H1 (cell line): ENCODE measurements at regions not wholly inside any gene's neighbourhood (a gene's known extent, or its start where the extent isn't known, plus 50 kb on each side); places are given as distances from the start of the nearest gene placed in this dataset.

Experiments
- ATF2 ChIP-seq: IDR thresholded peaks from 2 replicates; pipeline ENCODE4 v1.6.1; 2012; ENCODE audit warnings: low read length, inconsistent platforms
- BRCA1 ChIP-seq: IDR thresholded peaks from 2 replicates; pipeline ENCODE4 v1.6.1; 2012; ENCODE audit warnings: low read depth, low read length, improper control_type of control experiment
- CTCF ChIP-seq, 3 experiments: IDR thresholded peaks; 1 replicate in 2 of 3; 2 replicates in 1 of 3; pipeline versions ENCODE4 v1.5.1 to v1.6.1; 2011; ENCODE audit warnings: low read length in 3 of 3, mild to moderate bottlenecking in 3 of 3, inconsistent platforms in 2 of 3, low read depth in 1 of 3, moderate library complexity in 1 of 3; ENCODE audit not compliant: insufficient read depth in 1 of 3; ENCODE audit errors: control extremely low read depth in 1 of 3
- EZH2 ChIP-seq: fragments of 200-600 bp; sonication (generic); IDR thresholded peaks from 2 replicates; pipeline ENCODE4 v1.7.1; 2012; ENCODE audit warnings: low read depth, mild to moderate bottlenecking, moderate library complexity, low read length, inconsistent platforms; ENCODE audit not compliant: severe bottlenecking
- FOSL1 ChIP-seq: IDR thresholded peaks from 2 replicates; pipeline ENCODE4 v1.6.1; 2011; ENCODE audit warnings: mild to moderate bottlenecking, low read depth, low read length, moderate library complexity; ENCODE audit not compliant: insufficient read depth
- JUND ChIP-seq: IDR thresholded peaks from 2 replicates; pipeline ENCODE4 v1.6.1; 2011; ENCODE audit warnings: mild to moderate bottlenecking, improper control_type of control experiment, low read length
- KDM1A ChIP-seq: fragments of 200-600, 300-600 bp; sonication (generic); IDR thresholded peaks from 2 replicates; pipeline ENCODE4 v1.7.1; 2016; ENCODE audit warnings: mild to moderate bottlenecking, low read length, borderline replicate concordance
- KDM5A ChIP-seq: fragments of 200-600 bp; IDR thresholded peaks from 2 replicates; pipeline ENCODE4 v1.7.1; 2012; ENCODE audit warnings: mild to moderate bottlenecking, low read length, inconsistent platforms, mixed read lengths
- MAX ChIP-seq: IDR thresholded peaks from 2 replicates; pipeline ENCODE4 v1.6.1; 2012; ENCODE audit warnings: inconsistent platforms
- POLR2A ChIP-seq, 2 experiments: IDR thresholded peaks; 1 replicate in 1 of 2; 2 replicates in 1 of 2; pipeline ENCODE4 v1.6.1; 2011; ENCODE audit warnings: low read depth in 2 of 2, low read length in 2 of 2, mild to moderate bottlenecking in 2 of 2; ENCODE audit errors: control extremely low read depth in 1 of 2
- POLR2AphosphoS5 ChIP-seq: IDR thresholded peaks from 2 replicates; pipeline ENCODE4 v1.6.1; 2011; ENCODE audit warnings: low read depth, low read length
- RAD21 ChIP-seq, 2 experiments: IDR thresholded peaks in 1 of 2; conservative IDR thresholded peaks in 1 of 2; 2 replicates each; pipeline ENCODE4 v1.6.1; 2011; ENCODE audit warnings: low read depth in 2 of 2, low read length in 2 of 2, improper control_type of control experiment in 1 of 2, inconsistent platforms in 1 of 2, mild to moderate bottlenecking in 1 of 2, moderate library complexity in 1 of 2
- SAP30 ChIP-seq: fragments of 300-600 bp; sonication (generic); IDR thresholded peaks from 2 replicates; pipeline ENCODE4 v1.7.1; 2012; ENCODE audit warnings: low read length, moderate library complexity, mild to moderate bottlenecking, inconsistent platforms; ENCODE audit not compliant: insufficient read depth, insufficient replicate concordance
- USF2 ChIP-seq: IDR thresholded peaks from 2 replicates; pipeline ENCODE4 v1.6.1; 2011; ENCODE audit warnings: low read length, improper control_type of control experiment

- TF ChIP-seq EZH2 (no peak), KDM5A (no peak), BRCA1 (no peak), RAD21 (IDR thresholded peaks at IDR 0.05 in 1 of 2, conservative IDR thresholded peaks at IDR 0.05 in 1 of 2; ENCODE audit: low read depth in 2 of 2, low read length in 2 of 2) (no peak), USF2 (no peak), ATF2 (no peak), CTCF (IDR thresholded peaks at IDR 0.05; ENCODE audit: control extremely low read depth in 1 of 3, insufficient read depth in 1 of 3, low read depth in 1 of 3, low read length in 3 of 3) (no peak), JUND (no peak), KDM1A (no peak), POLR2A (IDR thresholded peaks at IDR 0.05; ENCODE audit: control extremely low read depth in 1 of 2, low read depth in 2 of 2, low read length in 2 of 2) (no peak), MAX (no peak), POLR2AphosphoS5 (no peak), FOSL1 (no peak), SAP30 (no peak)
Observed at GRCh38 chr9:73294336-73294735, 142.7 kb downstream of the ANXA1 start.
